Cardiac fibroblast (primary cell): ENCODE measurements at regions not wholly inside any gene's neighbourhood (a gene's known extent, or its start where the extent isn't known, plus 50 kb on each side); places are given as distances from the start of the nearest gene placed in this dataset.

Source experiments
- DNase-seq, 2 donors: peaks; one replicate each; pipeline versions ENCODE4 v3.0.0 to v3.0.0-alpha.2; 2010; ENCODE audit warnings: low read depth in 2 of 2
- H3K4me3 ChIP-seq, 2 donors: replicated peaks in 1 of 2; 1 replicate in 1 of 2; 2 replicates in 1 of 2; pipeline ENCODE4 v1.5.1; 2011; ENCODE audit warnings: low read depth in 2 of 2, low read length in 2 of 2, mild to moderate bottlenecking in 2 of 2, moderate library complexity in 1 of 2
- TF ChIP-seq, protein P1 (sequence below): IDR thresholded peaks from one replicate; pipeline ENCODE4 v1.5.1; 2011; ENCODE audit warnings: low read depth, mild to moderate bottlenecking, low read length, inconsistent platforms

DNA sequence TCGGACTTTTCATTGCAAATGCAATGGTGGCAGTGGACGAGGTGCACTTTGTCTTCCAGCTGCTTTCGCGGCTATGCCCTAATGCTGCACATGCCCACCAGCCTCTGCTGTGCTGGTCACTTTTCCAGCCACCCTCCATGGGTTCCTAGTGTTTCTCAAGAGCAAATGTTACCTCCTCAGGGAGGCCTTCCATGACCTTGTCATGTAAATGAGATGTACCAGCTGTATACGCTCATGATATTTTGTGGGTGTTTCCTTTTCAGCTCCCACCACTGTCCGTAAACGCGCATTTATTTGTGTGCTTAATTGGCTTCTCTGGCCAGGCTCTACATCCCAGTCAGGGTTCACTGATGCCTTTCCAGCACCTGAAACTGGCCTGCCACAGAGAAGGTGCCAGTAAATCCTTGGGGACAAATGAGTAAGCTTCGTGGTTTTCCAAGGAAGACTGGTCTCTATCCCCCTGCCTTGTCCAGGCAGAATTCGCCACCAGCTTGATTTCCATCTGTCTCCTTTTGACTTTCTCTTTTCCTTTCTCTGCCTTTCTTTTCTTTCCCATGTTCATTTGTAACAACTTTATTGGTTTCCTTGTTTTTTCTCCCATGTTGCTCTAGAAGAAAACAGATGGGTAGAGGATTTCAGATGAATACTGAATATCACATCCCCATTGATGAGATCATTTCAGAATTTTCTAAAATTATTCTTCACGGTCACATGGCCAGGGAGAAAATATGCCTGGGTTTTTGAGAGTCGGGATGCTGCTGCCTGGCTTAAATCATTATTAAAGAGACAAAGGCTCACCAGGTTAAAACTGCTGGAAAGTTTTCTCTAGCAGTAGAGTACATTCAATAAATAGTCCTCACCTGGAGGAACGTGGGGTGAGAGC, 82.5 kb downstream of the CHST2 start:
- TF ChIP-seq, protein P1, sequence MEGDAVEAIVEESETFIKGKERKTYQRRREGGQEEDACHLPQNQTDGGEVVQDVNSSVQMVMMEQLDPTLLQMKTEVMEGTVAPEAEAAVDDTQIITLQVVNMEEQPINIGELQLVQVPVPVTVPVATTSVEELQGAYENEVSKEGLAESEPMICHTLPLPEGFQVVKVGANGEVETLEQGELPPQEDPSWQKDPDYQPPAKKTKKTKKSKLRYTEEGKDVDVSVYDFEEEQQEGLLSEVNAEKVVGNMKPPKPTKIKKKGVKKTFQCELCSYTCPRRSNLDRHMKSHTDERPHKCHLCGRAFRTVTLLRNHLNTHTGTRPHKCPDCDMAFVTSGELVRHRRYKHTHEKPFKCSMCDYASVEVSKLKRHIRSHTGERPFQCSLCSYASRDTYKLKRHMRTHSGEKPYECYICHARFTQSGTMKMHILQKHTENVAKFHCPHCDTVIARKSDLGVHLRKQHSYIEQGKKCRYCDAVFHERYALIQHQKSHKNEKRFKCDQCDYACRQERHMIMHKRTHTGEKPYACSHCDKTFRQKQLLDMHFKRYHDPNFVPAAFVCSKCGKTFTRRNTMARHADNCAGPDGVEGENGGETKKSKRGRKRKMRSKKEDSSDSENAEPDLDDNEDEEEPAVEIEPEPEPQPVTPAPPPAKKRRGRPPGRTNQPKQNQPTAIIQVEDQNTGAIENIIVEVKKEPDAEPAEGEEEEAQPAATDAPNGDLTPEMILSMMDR: no peak
- DNase-seq: no peak
- H3K4me3 ChIP-seq: no peak overlapping the region

DNA sequence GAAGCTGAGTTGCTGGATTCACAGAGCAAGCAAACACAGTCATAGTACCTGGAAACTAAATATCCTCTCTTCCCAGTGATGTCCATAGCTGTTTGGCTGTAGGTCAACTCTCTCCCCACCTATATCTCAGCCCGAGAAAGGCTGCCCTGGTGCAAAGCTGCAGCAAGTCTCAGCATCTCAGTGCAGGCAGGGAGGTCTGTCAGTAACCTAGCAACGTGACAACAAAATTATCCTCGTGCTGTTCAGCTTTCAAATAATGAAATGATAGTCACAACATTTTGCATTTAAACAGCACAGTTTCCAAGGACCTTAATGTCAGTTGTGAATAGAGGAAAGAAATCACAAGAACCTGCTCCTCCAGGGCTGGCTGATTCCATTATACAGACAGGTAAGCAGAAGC, 83.6 kb downstream of the CHST2 start:
- TF ChIP-seq, protein P1: no peak

DNA sequence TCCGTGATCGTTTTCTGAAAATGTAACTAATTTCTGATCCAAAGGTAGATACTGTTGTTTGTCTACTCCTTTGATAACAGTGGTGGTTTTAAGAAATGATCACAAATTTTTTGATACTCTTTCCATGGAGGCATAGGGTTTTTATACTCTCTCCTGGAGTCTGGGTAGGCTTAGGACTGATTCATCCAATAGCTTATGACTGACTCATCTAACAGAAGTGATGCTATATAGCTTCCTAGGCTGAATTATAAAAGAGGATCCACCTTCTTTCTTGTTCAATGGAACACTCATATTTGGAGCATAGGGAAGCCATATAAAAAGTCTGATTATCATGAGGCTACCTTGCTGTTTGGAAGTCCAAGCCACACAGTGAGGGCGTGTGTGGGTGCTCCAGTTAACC, 84.3 kb downstream of the CHST2 start:
- no peak overlapping the region for H3K4me3 ChIP-seq
- TF ChIP-seq, protein P1: no peak
- DNase-seq: peak in 1 of 2 donors; percentile 62

More for the DNA sequence above, 83.6 kb downstream of the CHST2 start:
- no peak for DNase-seq
- H3K4me3 ChIP-seq: no peak overlapping the region

DNA sequence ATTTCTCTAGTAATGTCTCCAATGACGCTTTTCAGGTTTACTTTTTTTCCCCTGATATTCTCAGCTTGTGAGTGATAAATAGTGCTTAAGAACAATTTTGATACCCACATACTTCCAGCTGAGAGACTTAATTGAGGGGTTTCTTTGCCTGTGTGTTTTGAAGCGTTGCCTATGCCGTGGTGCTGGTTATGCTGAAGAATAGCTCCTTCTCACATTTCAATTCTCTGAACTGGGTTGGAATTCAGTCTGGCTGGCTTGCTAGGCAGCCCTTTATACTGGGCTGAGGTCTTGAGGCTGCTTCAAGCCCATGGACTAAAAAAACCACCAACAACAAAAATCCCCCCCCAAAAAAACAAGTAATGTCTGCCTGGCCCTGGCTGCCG, 87.4 kb downstream of the CHST2 start:
- TF ChIP-seq, protein P1: no peak
- DNase-seq: no peak

DNA sequence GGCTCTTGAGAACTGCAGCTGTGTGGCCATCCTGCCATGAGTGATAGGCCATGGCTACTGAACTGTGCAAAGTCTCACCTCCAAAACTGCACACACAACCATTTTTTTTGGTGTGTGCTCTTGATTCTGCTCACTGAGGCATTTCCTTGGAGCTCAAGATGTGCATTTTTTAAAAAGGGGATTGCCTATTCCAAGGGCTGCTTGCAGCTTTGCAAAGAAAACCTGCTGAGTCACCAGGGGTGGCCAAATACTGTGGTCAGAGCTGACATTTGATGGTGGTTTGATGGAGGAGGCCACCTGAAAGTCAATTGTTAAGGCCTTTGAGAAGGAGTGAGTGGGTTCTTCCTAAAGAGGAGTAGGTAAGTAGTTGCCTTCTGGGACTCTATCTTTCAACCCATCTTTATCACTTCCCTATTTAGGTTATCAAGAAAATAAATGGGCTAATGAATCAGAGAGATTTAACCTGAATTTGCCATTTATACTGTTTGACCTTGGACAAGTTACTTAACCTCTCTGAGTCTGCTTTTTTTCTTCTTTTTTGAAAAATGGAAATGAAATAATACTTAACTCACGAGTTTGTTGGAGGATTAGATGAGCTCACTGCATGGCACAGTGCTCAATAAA, 87.9 kb downstream of the CHST2 start:
- TF ChIP-seq, protein P1: no peak
- no peak overlapping the region for H3K4me3 ChIP-seq
- peak; percentile 33 to 61 for DNase-seq

More for the DNA sequence above, 87.4 kb downstream of the CHST2 start:
- H3K4me3 ChIP-seq: no peak overlapping the region

DNA sequence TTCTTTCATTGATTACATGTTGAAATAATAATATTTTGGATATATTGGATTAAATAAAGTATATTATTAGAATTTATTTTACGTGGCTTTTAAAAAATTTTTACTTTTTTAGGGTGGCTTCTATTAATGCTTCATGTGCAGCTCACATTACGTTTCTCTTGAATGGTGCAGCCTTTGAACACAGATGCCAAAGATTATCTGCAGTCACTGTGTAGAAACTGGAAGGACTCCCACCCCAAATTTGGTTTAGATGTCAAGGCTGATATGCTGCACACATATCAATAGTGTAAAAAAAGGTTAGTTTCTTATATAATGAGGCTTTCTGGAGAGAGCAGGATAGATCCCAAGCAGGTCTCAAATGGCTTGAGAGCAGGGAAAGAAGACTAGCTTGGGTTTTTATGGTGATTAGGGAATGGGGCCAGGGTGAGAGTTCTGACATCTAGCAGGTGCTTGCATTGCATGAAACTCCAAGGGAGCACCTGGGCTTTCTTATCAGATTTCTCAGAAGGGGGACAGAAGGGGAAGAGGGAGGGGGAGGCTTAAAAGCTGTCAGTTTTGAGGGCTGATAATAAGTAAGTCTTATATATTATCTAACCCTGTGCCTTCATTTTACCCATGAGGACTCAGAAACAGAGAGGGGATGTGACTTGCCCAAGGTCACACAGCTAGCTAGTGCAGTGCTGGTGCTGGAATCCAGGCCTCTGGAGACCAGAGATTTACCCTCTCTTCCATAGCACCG, 89.6 kb downstream of the CHST2 start:
- H3K4me3 ChIP-seq: no peak overlapping the region
- TF ChIP-seq, protein P1: no peak
- DNase-seq: no peak
